ENCODE measurements at regions not wholly inside any gene's neighbourhood (a gene's known extent, or its start where the extent isn't known, plus 50 kb on each side); places are given as distances from the start of the nearest gene placed in this dataset.
"Not testable (repeated sequence)": the region's sequence is repeated elsewhere in the genome, so short reads cannot be mapped to it uniquely, and the experiment has no call there.

GRCh38 chr9:93807166-93808074 is 147.7 kb downstream of the BARX1 start:
- FAIRE-seq (no peak), DNase-seq (ENCODE audit: insufficient read length) (no peak)
- TF ChIP-seq POLR2AphosphoS5 (IDR thresholded peaks at IDR 0.05; ENCODE audit: low read depth, low read length) (no peak), POLR2A (IDR thresholded peaks at IDR 0.05; ENCODE audit: low read depth, low read length) (no peak), TAF1 (IDR thresholded peaks at IDR 0.05; ENCODE audit: borderline replicate concordance, low read depth, low read length) (no peak)

- TF ChIP-seq TAF1 (IDR thresholded peaks at IDR 0.05; ENCODE audit: borderline replicate concordance, low read depth, low read length) = no peak
- FAIRE-seq (no peak), DNase-seq (ENCODE audit: insufficient read length) (no peak)
Observed at GRCh38 chr9:93801581-93802284, 153.4 kb downstream of the BARX1 start.

GRCh38 chr9:93801120-93801519 is 154.0 kb downstream of the BARX1 start:
- no peak for FAIRE-seq
- no peak for TF ChIP-seq POLR2AphosphoS5 (IDR thresholded peaks at IDR 0.05; ENCODE audit: low read depth, low read length)
- TF ChIP-seq TAF1 (IDR thresholded peaks at IDR 0.05; ENCODE audit: borderline replicate concordance, low read depth, low read length) = no peak
- TF ChIP-seq POLR2A (IDR thresholded peaks at IDR 0.05; ENCODE audit: low read depth, low read length) = no peak
- DNase-seq (ENCODE audit: insufficient read length) = no peak

GRCh38 chr9:93792358-93792757 is 162.8 kb downstream of the BARX1 start:
- DNase-seq (ENCODE audit: insufficient read length) = no peak
- TF ChIP-seq TAF1 (IDR thresholded peaks at IDR 0.05; ENCODE audit: borderline replicate concordance, low read depth, low read length) (no peak), POLR2AphosphoS5 (IDR thresholded peaks at IDR 0.05; ENCODE audit: low read depth, low read length) (no peak), POLR2A (IDR thresholded peaks at IDR 0.05; ENCODE audit: low read depth, low read length) (no peak)
- no peak for FAIRE-seq

- FAIRE-seq (no peak), DNase-seq (ENCODE audit: insufficient read length) (no peak)
- no peak for TF ChIP-seq TAF1 (IDR thresholded peaks at IDR 0.05; ENCODE audit: borderline replicate concordance, low read depth, low read length)
- no peak for TF ChIP-seq POLR2A (IDR thresholded peaks at IDR 0.05; ENCODE audit: low read depth, low read length)
- TF ChIP-seq POLR2AphosphoS5 (IDR thresholded peaks at IDR 0.05; ENCODE audit: low read depth, low read length) = no peak
Observed at GRCh38 chr9:93786204-93786603, 169.0 kb downstream of the BARX1 start.

GRCh38 chr9:93776873-93777272 is 178.3 kb downstream of the BARX1 start:
- TF ChIP-seq POLR2AphosphoS5 (IDR thresholded peaks at IDR 0.05; ENCODE audit: low read depth, low read length) = no peak
- TF ChIP-seq POLR2A (IDR thresholded peaks at IDR 0.05; ENCODE audit: low read depth, low read length) = no peak
- no peak for TF ChIP-seq TAF1 (IDR thresholded peaks at IDR 0.05; ENCODE audit: borderline replicate concordance, low read depth, low read length)
- DNase-seq (ENCODE audit: insufficient read length) (no peak), FAIRE-seq (no peak)

GRCh38 chr9:93776256-93776655 is 178.9 kb downstream of the BARX1 start:
- TF ChIP-seq POLR2AphosphoS5 (IDR thresholded peaks at IDR 0.05; ENCODE audit: low read depth, low read length) = no peak
- TF ChIP-seq TAF1 (IDR thresholded peaks at IDR 0.05; ENCODE audit: borderline replicate concordance, low read depth, low read length) = no peak
- no peak for TF ChIP-seq POLR2A (IDR thresholded peaks at IDR 0.05; ENCODE audit: low read depth, low read length)
- FAIRE-seq (no peak), DNase-seq (ENCODE audit: insufficient read length) (no peak)

- DNase-seq (ENCODE audit: insufficient read length) = no peak
- no peak for TF ChIP-seq POLR2AphosphoS5 (IDR thresholded peaks at IDR 0.05; ENCODE audit: low read depth, low read length)
- no peak for TF ChIP-seq TAF1 (IDR thresholded peaks at IDR 0.05; ENCODE audit: borderline replicate concordance, low read depth, low read length)
- TF ChIP-seq POLR2A (IDR thresholded peaks at IDR 0.05; ENCODE audit: low read depth, low read length) = no peak
- no peak for FAIRE-seq
Observed at GRCh38 chr9:93774331-93775102, 180.6 kb downstream of the BARX1 start.

GRCh38 chr9:93771276-93771675 is 183.9 kb downstream of the BARX1 start:
- DNase-seq (ENCODE audit: insufficient read length) (no peak), FAIRE-seq (no peak)
- TF ChIP-seq POLR2AphosphoS5 (IDR thresholded peaks at IDR 0.05; ENCODE audit: low read depth, low read length) = no peak

- TF ChIP-seq POLR2A (IDR thresholded peaks at IDR 0.05; ENCODE audit: low read depth, low read length) = no peak
- no peak for TF ChIP-seq TAF1 (IDR thresholded peaks at IDR 0.05; ENCODE audit: borderline replicate concordance, low read depth, low read length)
- no peak for TF ChIP-seq POLR2AphosphoS5 (IDR thresholded peaks at IDR 0.05; ENCODE audit: low read depth, low read length)
- DNase-seq (ENCODE audit: insufficient read length) (no peak), FAIRE-seq (no peak)
Observed at GRCh38 chr9:93761822-93762221, 185.4 kb downstream of the PHF2 start.

GRCh38 chr9:93750045-93750444 is 173.7 kb downstream of the PHF2 start:
- FAIRE-seq (no peak), DNase-seq (ENCODE audit: insufficient read length) (no peak)
- TF ChIP-seq POLR2A (IDR thresholded peaks at IDR 0.05; ENCODE audit: low read depth, low read length) (no peak), TAF1 (IDR thresholded peaks at IDR 0.05; ENCODE audit: borderline replicate concordance, low read depth, low read length) (no peak), POLR2AphosphoS5 (IDR thresholded peaks at IDR 0.05; ENCODE audit: low read depth, low read length) (no peak)

GRCh38 chr9:93748827-93749226 is 172.4 kb downstream of the PHF2 start:
- not testable (repeated sequence) for DNase-seq (ENCODE audit: insufficient read length); FAIRE-seq
